AG08395 (cell line): ENCODE measurements at regions not wholly inside any gene's neighbourhood (a gene's known extent, or its start where the extent isn't known, plus 50 kb on each side); places are given as distances from the start of the nearest gene placed in this dataset.
"Not testable (repeated sequence)": the region's sequence is repeated elsewhere in the genome, so short reads cannot be mapped to it uniquely, and the experiment has no call there.

Source experiments
- DNase-seq: peaks from one replicate; pipeline ENCODE4 v3.0.0; 2012; ENCODE audit warnings: mixed read lengths, low spot score

DNA sequence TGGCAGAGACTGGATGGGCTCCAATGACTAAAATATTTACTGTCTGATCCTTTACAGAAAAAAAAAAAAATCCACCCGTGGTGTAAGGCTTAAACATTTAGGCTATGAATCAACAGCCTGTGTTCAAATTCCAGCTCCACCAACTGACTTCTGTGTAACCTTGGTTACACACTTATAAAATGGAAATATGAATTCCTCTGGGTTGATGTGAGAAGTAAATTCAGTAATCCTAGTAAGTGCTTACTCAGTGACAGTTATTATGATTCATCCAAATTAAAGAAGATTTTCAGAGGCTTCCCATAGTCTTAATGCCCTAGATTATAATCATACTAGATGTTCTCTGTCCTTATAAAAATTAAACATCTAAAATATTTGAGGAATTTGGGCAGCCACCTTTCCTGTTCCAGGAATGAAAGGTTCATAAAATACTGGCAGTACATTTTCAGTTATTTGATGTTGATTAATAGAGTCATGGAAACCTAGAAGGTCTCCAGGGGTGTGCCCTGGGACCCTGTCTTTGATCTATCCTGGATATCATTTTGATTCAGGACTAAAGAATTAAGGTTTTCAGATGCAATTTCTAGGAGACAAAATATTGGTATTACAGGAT lies 180.3 kb upstream of the ZNF217 start:
- DNase-seq, result peak; percentile 92

DNA sequence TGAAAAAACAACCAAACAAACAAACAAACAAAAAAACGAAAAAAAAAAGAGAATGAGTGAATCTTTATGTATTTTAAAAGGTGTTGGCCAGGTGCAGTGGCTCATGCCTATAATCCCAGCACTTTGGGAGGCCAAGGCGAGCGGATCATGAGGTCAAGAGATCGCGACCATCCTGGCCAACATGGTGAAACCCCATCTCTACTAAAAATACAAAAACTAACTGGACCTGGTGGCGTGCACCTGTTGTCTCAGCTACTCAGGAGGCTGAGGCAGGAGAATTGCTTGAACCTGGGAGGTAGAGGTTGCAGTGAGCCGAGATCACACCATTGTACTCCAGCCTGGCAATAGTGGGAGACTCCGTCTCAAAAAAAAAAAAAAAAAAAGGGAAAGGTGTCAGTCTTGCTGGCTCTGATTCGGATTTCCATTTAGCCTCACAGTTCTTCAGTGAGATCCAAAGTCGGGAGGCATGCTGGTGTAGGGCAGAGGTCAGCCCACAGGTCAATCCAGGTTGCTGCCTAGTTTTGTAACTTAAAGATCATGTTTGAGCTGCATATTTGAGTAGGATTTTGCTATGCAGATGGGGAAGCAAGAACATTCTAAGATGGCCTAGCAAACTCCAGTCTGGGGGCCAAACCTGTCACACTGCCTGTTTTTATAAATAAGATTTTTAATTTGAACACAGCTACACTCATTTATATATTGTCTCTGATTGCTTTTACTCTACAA lies 179.6 kb upstream of the ZNF217 start:
- DNase-seq, result not testable (repeated sequence)

DNA sequence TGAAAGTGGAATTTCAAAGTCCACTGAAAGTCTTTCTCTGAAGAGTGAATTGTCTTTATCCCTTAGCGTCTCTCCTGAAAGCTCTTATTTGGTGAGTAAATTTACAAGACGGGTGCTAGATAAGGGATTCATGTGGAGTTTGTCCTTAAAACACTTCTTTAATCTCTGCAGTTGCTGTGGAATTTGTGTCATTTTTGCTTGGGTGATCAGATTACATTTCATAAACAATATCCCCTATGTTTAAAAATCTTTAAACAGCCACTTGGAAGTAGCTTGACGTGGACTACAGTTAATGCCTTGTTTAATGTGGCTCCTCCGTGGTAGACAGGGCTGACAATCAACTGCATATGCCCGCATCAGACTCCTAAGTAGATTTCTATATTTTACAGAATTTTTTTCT lies 175.4 kb upstream of the ZNF217 start:
- DNase-seq, result no peak

DNA sequence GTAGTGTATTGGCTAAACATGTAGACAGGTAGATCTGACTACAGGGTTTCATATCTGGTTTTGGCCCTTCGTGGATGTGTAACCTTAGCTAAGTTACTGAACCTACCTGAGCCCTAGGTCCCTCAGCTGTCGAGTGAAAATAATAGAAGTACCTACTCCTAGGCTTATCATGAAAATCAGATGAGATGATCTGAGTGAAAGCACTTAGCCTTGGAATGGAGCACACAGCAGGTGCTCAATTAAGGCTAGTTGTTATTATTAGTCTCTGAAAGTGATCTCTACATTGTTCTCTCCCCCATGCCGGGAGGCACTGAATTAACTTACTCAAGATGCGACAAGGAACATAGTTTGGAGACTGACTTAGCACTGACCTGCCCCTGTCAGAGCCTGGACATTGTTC lies 174.7 kb upstream of the ZNF217 start:
- DNase-seq, result no peak

DNA sequence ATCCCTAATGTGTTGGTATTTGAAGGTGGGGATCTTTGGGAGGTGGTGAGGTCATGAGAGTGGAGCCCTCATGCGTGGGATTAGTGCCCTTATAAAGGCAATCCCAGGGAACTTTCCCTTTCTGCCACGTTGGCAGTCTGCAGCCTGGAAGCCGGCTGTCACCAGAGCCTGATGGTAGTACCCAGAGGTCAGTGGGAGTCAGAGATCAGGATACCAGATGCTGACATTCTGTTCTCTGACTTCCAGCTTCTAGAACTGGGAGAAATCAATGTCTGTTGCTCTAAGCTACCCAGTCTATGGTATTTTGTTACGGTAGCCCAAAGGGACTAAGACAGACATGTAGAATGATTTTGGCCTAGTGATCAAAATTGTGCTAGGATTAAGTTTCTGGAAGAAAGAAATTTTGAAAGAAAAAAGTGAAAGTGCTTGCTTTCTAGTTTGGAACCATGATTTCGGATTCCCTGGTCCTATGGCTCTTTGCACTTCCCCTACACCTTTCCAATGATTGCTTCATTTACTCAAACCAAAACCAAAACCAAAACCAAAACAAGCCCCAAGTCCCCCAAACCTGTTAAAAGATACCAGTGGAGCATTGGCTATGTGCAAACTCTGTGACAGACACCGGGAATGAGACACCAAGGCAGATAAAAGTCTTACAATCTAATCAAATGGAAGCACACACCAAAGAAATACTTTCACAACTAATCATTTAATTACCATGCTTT lies 173.7 kb upstream of the ZNF217 start:
- no peak for DNase-seq

DNA sequence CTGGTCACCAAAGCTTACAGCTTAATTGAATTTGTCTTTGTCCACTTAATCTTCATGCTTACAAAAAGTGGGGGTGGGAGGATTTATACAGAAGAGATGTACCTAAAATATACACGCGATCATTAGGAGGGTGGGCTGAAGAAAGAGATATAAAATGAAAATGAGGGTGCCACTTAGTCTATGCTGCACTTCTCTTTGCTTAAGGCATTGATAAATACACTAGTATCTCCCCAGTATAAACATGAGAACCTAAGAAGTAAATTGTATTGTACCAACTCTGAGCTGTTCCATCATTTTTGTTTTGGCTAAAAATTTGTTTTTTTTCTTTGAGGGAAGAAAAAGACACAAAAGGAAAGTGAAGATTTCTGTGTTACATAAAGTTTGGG lies 170.8 kb upstream of the ZNF217 start:
- no peak for DNase-seq

DNA sequence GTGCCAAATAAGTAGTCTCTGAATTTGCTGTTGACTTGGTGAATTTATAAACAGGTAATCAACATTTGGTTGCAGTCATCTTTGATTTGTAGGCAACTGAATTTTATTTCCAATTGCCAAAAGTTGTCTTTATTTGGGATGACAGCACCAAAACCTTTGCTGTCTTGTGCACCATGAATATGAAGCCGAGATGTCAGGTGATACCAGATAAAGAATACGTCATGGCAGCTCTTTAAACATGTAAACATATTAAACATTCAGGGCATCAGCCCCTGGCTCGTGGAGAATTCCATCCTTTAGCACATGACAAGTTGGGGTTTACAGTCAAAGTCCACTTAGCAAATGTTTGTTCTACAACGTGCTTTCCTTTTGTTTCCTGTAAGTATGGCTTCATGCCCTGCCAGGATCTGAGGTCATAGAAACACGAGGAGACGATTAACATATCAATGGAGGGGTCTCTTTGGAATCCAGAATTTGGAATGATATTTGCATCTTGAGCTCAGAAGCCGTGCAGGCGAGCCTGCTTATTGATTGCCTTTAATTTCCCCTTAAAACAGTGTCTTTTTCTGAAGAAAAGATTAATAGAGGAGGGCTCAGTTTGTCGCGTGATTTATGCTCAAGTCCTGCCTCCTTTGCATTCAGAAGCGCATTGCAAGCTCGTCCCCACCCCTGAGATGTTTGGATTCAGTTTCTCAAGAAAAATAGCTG lies 170.2 kb upstream of the ZNF217 start:
- DNase-seq, result peak; percentile 26

DNA sequence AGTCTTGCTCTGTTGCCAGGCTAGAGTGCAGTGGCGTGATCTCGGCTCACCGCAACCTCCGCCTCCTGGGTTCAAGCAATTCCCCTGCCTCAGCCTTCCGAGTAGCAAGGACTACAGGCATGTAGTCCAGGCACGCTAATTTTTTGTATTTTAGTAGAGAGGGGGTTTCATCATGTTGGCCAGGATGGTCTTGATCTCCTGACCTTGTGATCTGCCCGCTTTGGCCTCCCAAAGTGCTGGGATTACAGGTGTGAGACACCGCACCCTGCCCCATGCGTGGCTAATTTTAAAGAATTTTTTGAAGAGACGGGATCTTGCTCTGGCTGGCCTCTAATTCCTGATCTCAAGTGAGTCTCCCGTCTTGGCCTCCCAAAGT lies 168.8 kb upstream of the ZNF217 start:
- not testable (repeated sequence) for DNase-seq

DNA sequence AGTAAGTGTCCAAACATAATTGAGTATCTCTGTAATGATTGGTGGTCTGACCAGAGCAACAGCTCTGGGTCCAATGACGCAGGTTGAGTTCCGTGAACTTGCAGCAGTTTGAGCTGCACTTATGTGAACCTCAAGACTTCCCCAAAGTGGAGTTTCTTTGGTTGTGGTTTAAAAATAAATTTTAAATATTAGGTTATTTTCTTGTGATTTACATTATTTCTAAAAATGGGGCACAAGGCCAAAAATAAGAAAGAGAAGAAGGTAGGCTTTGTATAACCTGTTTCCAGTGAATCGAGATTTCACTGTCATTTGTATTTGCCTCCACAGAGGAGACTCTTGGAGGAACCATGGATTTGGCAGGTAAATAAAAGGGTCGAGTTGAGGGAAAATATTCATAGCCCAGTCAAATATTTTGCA lies 166.4 kb upstream of the ZNF217 start:
- DNase-seq, result no peak

DNA sequence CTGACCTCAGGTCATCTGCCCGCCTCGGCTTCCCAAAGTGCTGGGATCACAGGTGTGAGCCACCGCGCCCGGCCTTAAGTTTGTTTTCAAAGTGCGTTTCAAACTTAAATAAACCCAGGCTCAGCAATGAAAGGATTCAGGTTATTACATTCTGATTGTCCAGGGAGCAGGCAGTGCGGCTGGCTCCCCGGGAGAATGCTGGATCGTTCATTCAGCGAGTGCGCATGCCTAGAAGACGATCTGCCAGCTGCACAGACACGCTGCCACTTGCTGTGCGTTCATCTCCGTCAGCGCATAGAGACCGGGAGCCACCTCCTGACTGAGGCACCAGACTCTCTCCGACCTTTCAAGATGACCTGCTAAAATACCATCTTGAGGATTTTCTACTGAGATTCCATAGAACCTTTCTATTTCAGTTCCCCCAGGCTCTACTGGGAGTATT lies 163.9 kb upstream of the ZNF217 start:
- no peak for DNase-seq

DNA sequence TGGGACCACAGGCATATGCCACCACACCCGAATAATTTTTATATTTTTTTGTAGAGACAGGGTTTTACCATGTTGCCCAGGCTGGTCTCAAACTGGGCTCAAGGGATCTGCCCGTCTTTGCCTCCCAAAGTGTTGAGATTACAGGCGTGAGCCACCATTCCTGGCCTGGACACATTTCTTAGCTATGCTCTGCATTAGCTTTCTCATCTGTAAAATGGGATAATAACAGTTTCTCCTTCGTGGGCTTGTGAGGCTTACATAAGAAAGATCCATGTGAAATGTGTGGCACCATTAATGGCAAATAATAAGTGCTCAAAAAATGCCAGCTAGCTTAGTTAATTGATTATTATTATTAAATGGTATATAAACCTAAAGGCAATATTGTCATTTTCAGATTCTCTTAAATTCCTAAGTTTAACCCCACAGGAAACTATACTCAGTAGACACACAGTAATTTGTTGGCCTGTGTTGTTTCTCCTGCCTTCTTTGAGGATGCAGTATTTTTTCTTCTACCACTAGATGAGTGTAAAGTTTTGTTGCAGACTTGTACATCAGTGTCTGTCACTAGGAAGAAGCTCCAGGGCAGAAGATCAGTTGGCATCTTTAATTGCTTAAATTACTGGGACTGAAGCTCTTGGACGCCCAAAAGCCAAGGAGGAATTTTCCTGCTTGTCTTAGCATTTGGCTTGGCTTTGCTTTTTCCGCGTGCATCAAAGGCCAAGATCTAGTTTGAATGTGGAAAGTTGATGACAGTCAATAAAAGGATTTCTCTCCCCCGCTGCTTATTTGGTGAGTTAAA lies 162.3 kb upstream of the ZNF217 start:
- no peak for DNase-seq

DNA sequence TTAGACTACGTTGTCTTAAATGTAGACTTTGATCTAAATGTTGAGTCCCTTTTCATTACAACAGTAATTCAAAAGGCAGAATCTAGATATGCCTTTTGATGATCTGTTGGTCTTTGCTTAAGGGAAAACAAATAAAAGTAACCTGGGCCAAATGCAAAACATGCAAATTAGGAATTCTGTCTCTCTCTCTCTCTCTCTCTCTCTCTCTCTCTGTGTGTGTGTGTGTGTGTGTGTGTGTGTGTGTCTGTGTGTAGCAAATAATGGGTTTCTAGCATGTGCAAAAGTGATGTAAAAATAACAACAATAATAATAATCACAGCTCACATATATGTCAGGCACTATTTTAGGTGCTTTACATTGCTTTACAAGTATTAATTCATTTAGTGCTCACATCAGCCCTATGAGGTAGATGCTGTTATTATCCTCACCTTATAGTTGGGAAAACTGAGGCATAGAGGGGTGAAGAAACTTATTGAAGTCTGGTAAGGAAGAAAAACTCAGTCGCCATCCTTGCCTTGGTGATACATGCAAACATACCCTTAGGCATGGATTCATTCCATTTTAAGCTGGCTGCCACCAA lies 160.3 kb upstream of the ZNF217 start:
- no peak for DNase-seq

DNA sequence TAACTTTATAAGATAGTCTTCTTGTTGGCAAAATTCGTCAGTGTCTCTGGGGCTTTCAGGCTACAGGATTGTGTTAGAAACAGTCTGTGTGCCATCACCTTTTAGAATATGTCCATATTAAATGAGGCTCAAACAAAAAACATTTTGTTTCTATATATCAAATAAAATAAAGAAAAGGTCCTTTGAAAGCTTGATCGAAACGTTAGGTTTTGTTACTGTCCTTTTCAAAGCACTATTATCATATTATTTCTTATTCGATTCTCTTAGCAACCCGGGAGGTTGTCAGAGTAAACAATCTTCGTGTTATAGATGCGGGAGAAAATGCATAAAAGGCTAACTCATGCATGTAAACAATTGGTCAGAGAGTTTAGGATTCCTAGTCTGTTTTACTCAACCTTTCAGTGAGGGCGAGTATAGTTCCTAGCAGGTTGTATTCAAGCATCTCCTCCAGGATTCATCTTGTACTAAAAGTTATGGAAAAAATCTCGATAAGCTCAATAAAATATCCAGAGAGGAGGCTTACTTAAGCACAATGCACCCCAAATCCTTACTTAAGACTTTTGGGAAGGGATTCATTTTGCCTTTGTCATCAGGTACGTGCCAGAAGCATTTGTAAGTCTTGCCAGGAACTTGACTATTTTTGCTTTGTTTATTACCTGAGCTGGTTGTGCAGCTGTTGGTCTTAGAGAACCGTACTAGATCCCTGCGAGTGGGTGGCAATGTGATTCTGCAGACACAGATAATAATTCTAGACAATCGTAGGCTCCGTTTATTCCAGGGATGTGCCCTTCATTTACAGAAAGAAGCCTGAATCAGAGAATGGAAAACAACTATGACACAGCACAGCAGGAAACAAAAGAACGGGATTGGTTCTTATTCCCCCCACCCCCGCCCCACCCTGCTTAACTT lies 159.6 kb upstream of the ZNF217 start:
- DNase-seq, result no peak

DNA sequence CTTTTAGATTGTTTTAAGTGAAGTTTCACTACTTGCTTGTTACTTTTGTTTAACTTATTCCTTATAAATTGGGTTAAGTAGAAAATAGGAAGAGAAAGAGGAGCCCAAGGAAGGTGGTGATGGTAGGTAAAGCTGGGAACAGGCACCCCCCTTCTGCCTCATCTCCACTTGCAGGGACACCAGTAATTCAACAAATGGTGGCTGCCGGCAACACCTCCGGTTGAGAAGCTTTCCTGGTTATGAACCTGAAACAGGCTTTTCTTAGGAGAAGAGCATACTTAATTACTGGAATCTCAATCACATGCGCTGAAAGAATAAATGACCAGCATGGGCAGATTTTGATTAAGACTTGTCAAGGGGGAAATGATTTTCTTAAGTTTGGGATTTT lies 158.9 kb upstream of the ZNF217 start:
- DNase-seq, result no peak

DNA sequence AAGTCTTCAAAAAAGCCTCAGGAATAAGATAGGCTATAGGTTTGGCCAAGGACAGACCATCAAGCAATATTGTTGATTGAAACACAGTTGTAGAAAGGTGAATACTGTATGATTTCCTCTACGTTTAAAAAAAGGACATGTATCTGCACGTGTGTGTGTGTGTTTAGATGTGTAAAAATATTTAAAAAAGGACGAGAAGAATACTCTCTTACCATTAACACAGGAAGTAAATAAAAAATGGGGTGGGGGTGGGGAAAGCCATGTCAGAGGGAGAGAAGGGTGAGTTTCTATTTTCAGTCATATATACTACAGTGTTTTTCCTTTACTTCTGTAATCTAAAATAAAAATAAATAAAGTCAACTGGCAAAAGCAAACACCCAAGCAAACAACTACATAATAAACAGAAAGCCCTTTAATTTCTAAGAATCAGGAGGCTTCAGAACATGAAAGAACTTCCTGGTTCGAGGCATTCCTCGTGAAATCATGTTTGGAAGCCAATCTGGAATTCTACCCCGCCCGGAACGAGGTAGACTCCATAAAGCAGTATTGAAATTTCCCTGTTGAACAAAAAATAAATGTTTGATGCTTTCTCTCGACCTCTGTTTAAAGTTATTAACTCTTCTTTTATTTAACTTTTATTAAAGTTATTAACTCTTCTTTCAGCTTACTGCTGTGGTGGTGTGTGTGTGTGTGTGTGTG lies 158.1 kb upstream of the ZNF217 start:
- DNase-seq, result no peak

DNA sequence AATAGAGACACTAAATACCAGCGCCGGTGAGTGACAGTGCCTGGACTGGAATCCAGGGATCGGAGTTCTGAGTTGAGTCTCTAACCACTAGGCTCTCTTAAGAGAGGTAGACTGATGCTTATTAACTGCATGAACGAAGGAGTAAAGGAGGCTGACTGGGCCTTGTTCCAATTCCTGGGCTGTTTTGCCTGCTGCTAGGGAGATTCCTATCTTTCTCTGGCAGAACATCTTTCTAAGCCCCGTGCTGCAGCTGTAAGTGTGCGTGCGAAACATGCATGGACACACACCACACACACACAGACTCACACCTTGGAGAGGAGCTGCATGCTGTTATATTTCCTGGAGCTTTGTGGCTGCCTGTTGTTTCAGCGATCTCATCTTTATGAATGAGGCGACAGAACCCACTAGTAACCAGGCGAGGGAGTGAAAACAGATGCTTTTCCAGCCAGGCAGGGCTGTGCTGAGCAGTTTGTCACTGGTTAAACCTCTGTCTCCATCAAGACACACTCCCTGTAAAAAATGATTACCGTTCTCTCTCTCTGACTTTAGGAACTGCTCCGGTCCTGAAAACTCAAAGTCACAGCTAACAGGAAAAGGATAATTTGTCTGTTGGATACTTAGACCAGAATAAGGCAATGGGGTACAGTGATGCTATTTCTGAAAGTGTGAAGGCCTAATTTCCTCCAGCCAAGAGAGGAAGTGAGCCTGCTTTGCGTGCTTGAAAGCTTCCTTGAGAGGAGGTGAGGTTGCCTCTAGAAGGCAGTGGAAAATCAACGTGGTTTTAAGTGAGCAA lies 157.4 kb upstream of the ZNF217 start:
- peak; percentile 66 for DNase-seq

DNA sequence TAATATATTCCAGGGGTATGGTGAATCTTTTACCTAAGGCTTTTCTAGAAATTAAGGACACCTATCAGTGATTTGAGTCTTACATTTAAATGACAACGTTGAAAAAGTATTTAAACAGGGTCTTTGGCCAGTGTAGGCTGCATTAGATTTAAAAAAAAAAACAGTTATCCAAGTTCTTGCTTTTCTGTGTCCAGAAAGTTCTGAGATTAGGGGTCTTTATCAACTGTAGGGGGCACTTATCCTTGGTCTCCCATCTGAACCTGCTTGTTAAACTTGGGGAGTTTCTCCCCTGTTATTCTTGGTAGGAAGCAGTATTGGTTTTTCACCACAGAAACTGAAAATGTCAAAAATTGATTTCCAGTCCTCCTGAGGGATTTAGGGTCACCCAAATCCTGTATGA lies 155.9 kb upstream of the ZNF217 start:
- DNase-seq, result no peak

DNA sequence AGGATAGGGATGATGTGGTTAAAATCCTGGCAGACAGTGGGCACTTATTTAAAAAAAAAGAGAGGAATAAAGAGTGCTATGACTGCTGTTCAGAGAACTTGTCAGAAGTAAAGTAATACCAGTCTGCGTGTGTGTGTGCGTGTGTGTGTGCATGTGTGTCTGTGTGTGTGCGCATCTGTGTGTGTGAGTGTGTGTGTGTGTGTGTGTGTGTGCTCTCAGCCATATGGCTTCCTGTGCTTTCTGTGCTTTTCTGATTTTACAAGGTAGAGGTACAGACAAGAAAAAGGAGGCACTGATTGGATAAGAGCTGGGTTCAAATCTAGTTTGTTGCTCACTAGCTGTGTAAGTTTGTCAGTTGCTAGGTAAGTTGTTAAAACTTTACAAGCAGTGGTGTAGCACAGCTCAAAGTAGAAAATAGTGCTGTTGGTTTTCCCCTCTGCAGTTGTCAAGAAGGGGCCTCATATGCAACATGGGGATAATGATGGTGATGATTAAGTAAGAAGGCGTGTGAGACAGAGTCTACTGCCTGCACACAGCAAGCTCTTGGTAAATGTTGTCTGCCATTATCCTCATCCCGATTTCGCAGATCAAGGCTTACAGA lies 155.3 kb upstream of the ZNF217 start:
- no peak for DNase-seq

DNA sequence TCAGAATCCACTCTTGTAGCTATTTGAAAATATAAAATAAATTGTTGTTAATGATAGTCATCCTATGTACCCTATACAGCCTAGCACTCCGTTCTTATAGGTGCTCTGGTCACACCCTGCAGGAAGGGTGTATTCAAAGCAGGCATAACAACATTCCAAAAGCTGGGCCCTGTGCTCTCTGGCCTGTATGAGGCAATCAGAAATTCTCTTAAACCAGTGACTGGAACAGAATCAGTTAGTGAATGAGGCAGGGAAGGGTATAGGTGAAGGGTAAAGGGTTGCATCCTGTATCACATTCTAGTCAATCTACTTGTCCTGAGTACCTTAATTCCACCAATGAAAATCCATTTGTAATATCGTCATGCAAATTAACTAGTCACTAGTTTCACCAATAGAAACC lies 154.5 kb upstream of the ZNF217 start:
- no peak for DNase-seq
